Right lobe of liver (tissue), 4 donors: ENCODE measurements at regions not wholly inside any gene's neighbourhood (a gene's known extent, or its start where the extent isn't known, plus 50 kb on each side); places are given as distances from the start of the nearest gene placed in this dataset.

Source experiments
- POLR2A ChIP-seq: fragments of 450-650 bp; IDR thresholded peaks from one replicate; pipeline ENCODE4 v1.6.1; 2017; ENCODE audit warnings: antibody characterized with exemption, mild to moderate bottlenecking
- TF ChIP-seq, protein P1 (sequence below), 4 donors: fragments of 200-600 bp in 3 of 4; fragments of 450-650 bp in 1 of 4; IDR thresholded peaks; one replicate each; pipeline versions ENCODE4 v1.5.1 to v1.8.0; 2016 to 2022; ENCODE audit warnings: antibody characterized with exemption in 4 of 4, mild to moderate bottlenecking in 2 of 4
- donor health status: DM: no; HTN: no; CAD: no.
- donor health status: DM: no; HTN: no; CAD: no.
- donor health status: DM: no; HTN: yes; CAD: no.

DNA sequence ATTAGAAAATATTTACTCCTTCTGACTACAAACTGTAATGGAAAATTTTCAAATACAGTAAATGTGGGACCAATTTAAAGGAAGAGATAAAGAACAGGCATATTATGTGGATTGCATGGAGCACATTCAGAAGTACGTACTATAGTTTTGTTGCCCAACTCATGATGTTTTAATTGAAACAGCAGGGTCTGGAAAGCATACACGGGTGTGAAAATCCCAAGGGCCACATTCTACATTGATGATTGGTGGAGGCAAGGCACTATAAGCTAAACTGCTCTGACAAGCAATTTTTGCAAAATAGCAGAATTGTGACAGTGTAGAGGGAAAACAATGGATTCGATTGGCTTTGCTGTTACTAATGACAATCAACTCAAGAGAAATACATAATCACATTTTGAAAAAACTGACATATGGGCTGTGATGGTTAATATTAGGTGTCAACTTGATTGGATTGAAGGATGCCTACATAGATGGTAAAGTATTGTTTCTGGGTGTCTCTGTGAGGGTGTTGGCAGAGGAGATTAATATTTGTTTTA lies 458.6 kb downstream of the PYDC2 start:
- TF ChIP-seq, protein P1, sequence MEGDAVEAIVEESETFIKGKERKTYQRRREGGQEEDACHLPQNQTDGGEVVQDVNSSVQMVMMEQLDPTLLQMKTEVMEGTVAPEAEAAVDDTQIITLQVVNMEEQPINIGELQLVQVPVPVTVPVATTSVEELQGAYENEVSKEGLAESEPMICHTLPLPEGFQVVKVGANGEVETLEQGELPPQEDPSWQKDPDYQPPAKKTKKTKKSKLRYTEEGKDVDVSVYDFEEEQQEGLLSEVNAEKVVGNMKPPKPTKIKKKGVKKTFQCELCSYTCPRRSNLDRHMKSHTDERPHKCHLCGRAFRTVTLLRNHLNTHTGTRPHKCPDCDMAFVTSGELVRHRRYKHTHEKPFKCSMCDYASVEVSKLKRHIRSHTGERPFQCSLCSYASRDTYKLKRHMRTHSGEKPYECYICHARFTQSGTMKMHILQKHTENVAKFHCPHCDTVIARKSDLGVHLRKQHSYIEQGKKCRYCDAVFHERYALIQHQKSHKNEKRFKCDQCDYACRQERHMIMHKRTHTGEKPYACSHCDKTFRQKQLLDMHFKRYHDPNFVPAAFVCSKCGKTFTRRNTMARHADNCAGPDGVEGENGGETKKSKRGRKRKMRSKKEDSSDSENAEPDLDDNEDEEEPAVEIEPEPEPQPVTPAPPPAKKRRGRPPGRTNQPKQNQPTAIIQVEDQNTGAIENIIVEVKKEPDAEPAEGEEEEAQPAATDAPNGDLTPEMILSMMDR (IDR thresholded peaks at IDR 0.05) = no peak
- TF ChIP-seq POLR2A = no peak
